22Rv1 (cell line): ENCODE measurements at regions not wholly inside any gene's neighbourhood (a gene's known extent, or its start where the extent isn't known, plus 50 kb on each side); places are given as distances from the start of the nearest gene placed in this dataset.
"Not testable (repeated sequence)": the region's sequence is repeated elsewhere in the genome, so short reads cannot be mapped to it uniquely, and the experiment has no call there.

Source experiments
- H3K27ac ChIP-seq: fragments of 450-650 bp; 2 replicates; pipeline ENCODE4 v1.5.1; 2017
- ZFX ChIP-seq: fragments of 450-650 bp; IDR thresholded peaks from 2 replicates; pipeline ENCODE4 v1.6.1; 2017; ENCODE audit warnings: antibody characterized with exemption, borderline replicate concordance
- TF ChIP-seq, protein P1 (sequence below): fragments of 450-650 bp; IDR thresholded peaks from 2 replicates; pipeline ENCODE4 v1.5.1; 2017; ENCODE audit warnings: mild to moderate bottlenecking

GRCh38 chr11:38935941-38936340, 2337.9 kb upstream of the RAG2 start:
- TF ChIP-seq, protein P1, sequence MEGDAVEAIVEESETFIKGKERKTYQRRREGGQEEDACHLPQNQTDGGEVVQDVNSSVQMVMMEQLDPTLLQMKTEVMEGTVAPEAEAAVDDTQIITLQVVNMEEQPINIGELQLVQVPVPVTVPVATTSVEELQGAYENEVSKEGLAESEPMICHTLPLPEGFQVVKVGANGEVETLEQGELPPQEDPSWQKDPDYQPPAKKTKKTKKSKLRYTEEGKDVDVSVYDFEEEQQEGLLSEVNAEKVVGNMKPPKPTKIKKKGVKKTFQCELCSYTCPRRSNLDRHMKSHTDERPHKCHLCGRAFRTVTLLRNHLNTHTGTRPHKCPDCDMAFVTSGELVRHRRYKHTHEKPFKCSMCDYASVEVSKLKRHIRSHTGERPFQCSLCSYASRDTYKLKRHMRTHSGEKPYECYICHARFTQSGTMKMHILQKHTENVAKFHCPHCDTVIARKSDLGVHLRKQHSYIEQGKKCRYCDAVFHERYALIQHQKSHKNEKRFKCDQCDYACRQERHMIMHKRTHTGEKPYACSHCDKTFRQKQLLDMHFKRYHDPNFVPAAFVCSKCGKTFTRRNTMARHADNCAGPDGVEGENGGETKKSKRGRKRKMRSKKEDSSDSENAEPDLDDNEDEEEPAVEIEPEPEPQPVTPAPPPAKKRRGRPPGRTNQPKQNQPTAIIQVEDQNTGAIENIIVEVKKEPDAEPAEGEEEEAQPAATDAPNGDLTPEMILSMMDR = no peak
- no peak for TF ChIP-seq ZFX
- no peak overlapping the region for H3K27ac ChIP-seq

GRCh38 chr11:38927993-38928392, 2330.0 kb upstream of the RAG2 start:
- no peak overlapping the region for H3K27ac ChIP-seq
- TF ChIP-seq, protein P1 = no peak
- no peak for TF ChIP-seq ZFX

DNA sequence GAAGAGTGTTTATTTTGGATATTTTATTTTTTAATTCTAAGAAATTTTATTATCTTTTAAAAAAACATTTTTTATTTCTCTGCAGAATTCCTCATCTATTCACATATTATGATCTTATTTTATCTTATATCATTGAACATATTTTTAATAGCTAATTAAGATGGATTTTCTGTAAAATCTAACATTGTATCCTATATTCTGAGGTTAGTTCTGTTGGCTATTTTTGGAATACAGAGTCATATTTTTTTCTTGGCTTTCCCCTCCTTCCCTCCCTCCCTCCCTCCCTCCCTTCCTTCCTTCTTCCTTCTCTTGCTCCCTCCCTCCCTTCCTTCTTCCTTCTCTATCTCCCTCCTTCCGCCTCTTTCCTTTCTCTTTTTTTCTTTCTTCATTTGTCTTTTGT, 2326.6 kb upstream of the RAG2 start:
- TF ChIP-seq ZFX = no peak
- TF ChIP-seq, protein P1 = no peak
- H3K27ac ChIP-seq = no peak overlapping the region

- no peak overlapping the region for H3K27ac ChIP-seq
- TF ChIP-seq, protein P1 = no peak
- TF ChIP-seq ZFX = no peak
Measured at GRCh38 chr11:38900211-38900610, 2302.2 kb upstream of the RAG2 start.

- H3K27ac ChIP-seq = not testable (repeated sequence)
Measured at GRCh38 chr11:38894201-38894600, 2296.2 kb upstream of the RAG2 start.

GRCh38 chr11:38884145-38884865, 2286.3 kb upstream of the RAG2 start:
- no peak for TF ChIP-seq ZFX
- H3K27ac ChIP-seq = no peak overlapping the region

- TF ChIP-seq ZFX = no peak
- TF ChIP-seq, protein P1 = no peak
- H3K27ac ChIP-seq = no peak overlapping the region
Measured at GRCh38 chr11:38867338-38867737, 2269.3 kb upstream of the RAG2 start.

DNA sequence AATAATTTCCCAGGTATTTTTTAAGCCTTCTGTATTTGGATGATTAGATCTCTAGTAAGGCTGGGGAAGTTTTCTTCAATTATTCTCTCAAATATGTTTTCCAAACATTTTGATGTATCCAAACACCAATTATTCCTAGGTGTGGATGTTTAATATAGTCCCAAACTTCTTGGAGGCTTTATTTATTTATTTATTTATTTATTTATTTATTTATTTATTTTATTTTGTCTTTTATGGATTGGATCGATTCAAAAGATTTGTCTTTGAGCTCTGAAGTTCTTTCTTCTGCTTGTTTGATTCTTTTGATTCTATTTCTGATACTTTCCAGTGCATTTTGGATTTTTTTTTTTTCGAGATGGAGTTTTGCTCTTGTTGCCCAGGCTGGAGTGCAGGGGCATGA, 2267.9 kb upstream of the RAG2 start:
- TF ChIP-seq, protein P1 = no peak
- TF ChIP-seq ZFX = no peak
- no peak overlapping the region for H3K27ac ChIP-seq
